H1 (cell line): ENCODE measurements at regions not wholly inside any gene's neighbourhood (a gene's known extent, or its start where the extent isn't known, plus 50 kb on each side); places are given as distances from the start of the nearest gene placed in this dataset.

Experiments used
- FOSL1 ChIP-seq: IDR thresholded peaks from 2 replicates; pipeline ENCODE4 v1.6.1; 2011; ENCODE audit warnings: mild to moderate bottlenecking, low read depth, low read length, moderate library complexity; ENCODE audit not compliant: insufficient read depth
- GTF2F1 ChIP-seq: IDR thresholded peaks from 2 replicates; pipeline ENCODE4 v1.6.1; 2012; ENCODE audit warnings: low read depth, low read length, improper control_type of control experiment, borderline replicate concordance
- YY1 ChIP-seq: IDR thresholded peaks from 2 replicates; pipeline ENCODE4 v1.6.1; 2011; ENCODE audit warnings: low read depth, mild to moderate bottlenecking, low read length
- TF ChIP-seq, protein P1 (sequence below): IDR thresholded peaks from 2 replicates; pipeline ENCODE4 v1.6.1; 2012; ENCODE audit warnings: low read length, inconsistent platforms

DNA sequence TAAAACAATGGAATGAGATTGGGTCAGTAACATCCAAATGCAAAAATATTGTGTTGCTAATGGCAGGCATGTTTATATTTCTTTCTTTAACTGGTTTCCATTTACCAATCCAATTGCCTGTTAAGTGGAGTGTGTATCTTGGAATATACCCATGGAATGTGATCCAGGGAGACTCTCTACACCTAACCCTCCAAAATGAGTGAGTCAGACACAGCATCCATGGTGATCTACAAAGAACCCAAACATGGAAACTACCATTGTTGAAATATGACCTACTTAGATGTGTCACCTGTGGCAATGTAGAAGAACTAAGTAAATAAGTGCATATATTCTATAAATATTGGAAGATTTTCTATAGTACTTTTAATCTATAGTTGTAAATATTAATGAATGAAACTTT, 110.3 kb downstream of the AREG start (continued):
- TF ChIP-seq, protein P1, sequence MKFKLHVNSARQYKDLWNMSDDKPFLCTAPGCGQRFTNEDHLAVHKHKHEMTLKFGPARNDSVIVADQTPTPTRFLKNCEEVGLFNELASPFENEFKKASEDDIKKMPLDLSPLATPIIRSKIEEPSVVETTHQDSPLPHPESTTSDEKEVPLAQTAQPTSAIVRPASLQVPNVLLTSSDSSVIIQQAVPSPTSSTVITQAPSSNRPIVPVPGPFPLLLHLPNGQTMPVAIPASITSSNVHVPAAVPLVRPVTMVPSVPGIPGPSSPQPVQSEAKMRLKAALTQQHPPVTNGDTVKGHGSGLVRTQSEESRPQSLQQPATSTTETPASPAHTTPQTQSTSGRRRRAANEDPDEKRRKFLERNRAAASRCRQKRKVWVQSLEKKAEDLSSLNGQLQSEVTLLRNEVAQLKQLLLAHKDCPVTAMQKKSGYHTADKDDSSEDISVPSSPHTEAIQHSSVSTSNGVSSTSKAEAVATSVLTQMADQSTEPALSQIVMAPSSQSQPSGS = no peak
- no peak for TF ChIP-seq GTF2F1
- no peak for TF ChIP-seq YY1
- no peak for TF ChIP-seq FOSL1
